Astrocyte (in vitro differentiated cells and primary cell): ENCODE measurements at regions not wholly inside any gene's neighbourhood (a gene's known extent, or its start where the extent isn't known, plus 50 kb on each side); places are given as distances from the start of the nearest gene placed in this dataset.

Experiments
- CTCF ChIP-seq: IDR thresholded peaks from 2 replicates; pipeline ENCODE4 v1.5.1; 2011; ENCODE audit warnings: low read depth, mild to moderate bottlenecking, inconsistent platforms, low read length, moderate library complexity; ENCODE audit not compliant: insufficient read depth
- EZH2 ChIP-seq: IDR thresholded peaks from 2 replicates; pipeline ENCODE4 v1.6.1; 2012; ENCODE audit warnings: mild to moderate bottlenecking, low read length, inconsistent platforms; ENCODE audit not compliant: insufficient read depth

GRCh38 chr4:189838821-189839497, 101.7 kb upstream of the FRG1 start:
- TF ChIP-seq CTCF: no peak
- no peak for TF ChIP-seq EZH2
